HG02571 (cell line): ENCODE measurements at regions not wholly inside any gene's neighbourhood (a gene's known extent, or its start where the extent isn't known, plus 50 kb on each side); places are given as distances from the start of the nearest gene placed in this dataset.
"Not testable (repeated sequence)": the region's sequence is repeated elsewhere in the genome, so short reads cannot be mapped to it uniquely, and the experiment has no call there.

ENCODE experiments used
- ATAC-seq: cut with Tn5 transposase; IDR thresholded peaks from one replicate; pipeline ENCODE4 v1.9.1; 2021; ENCODE audit warnings: mild to moderate bottlenecking, moderate library complexity; ENCODE audit not compliant: unreplicated experiment

DNA sequence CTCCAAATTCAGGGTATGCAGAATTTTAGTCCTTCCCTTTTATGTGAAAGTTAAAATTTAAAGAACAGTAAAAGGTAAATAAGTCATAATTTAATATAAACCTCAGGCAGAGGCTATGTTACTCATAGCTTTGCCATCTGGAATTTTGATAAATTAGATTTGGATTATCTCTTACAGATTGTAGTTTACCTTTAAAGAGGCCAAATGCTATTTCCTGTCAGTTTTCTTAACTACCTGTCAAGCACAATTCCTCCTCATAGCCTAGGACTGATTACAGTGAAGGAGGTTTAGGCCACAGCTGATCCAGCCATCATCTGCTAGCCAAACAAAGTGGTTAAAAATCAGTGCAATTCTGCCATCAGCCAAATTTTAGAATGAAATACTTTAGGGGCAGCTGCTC is 128.1 kb downstream of the MFAP3L start:
- ATAC-seq = no peak

GRCh38 chr4:169894767-169895166 is 131.4 kb downstream of the MFAP3L start:
- not testable (repeated sequence) for ATAC-seq

- no peak for ATAC-seq
These were observed 128.1 kb upstream of the HPF1 start for GRCh38 chr4:169885893-169886292.

DNA sequence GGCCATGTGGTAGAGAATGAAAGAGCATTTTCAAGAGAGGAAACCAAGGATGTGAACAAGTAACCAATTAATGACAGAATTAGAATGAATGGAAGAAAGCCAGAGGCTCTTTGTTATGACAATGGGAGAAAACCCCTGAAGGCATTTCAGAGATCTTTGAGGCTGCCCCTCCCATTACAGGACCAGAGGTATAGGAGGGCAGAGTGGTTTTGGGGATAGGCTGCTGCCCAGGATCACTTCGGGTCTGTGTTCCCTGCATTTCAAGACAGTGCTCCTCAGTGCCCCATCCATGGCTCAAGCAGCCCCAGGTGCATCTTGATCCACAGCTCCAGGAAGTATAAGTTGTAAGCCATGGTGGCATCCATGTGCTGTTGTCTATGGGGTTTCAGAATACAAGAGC is 124.0 kb upstream of the HPF1 start:
- ATAC-seq = no peak

DNA sequence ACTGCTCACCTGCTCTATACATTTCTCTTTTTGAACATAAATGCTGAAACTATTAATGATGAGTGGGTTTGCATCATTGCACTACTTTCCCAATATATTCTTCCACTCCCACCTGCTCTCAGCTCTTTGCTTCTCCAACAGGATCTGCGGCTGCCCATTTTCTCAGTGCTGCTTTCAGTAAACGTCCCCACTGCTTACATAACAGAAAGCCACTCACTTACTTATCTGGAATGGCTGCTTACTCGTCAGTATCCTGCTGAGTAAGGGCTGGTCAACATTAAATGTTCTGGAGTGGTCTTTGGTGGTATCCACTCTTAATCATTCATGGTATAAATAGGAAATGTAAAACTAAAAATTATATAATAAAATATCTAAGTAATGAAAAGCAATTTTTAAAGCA is 112.8 kb upstream of the HPF1 start:
- ATAC-seq = no peak

GRCh38 chr4:169869490-169869889 is 111.7 kb upstream of the HPF1 start:
- no peak for ATAC-seq

DNA sequence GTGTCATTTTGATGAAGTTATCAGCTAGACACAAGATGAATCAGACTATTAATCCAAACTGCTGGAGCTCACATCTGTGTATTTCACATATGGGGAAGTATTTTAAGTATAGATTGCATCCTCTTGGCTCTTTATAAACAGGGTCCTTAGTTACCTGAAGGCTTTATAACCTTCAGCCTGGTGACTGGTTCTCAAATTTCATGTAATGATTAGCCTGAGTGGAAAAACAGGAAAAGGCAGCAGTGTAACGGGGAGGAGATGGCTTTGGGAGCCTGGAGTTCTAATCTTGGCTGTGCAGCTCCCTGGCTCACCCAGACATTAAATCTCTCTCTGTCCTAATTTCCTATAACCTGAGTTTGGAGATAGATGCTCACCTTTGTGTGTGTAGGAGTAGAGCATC is 103.8 kb upstream of the HPF1 start:
- no peak for ATAC-seq

- no peak for ATAC-seq
These were observed 101.8 kb upstream of the HPF1 start for GRCh38 chr4:169859366-169860216.

- ATAC-seq = no peak
These were observed 96.3 kb upstream of the HPF1 start for GRCh38 chr4:169854090-169854489.

DNA sequence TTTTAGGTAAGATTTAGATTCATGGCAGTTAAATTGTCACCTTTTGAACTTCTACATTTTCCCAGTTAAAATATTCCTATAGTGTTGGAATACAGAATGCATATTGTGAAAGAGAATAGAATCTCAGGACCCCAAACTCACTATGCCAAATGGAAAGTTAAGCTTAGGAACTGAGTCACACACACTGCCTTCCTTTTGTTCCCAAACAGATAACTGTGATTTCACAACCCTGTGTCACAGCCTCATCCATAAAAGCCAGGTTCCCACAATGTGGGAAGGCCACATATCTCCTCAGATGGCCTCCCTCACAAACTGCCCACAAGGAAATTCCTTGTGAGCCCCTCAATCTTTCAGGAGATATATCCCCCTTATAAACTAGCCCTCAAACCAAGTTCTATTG is 94.7 kb upstream of the HPF1 start:
- no peak for ATAC-seq

GRCh38 chr4:169851750-169852149 is 94.0 kb upstream of the HPF1 start:
- ATAC-seq = no peak

DNA sequence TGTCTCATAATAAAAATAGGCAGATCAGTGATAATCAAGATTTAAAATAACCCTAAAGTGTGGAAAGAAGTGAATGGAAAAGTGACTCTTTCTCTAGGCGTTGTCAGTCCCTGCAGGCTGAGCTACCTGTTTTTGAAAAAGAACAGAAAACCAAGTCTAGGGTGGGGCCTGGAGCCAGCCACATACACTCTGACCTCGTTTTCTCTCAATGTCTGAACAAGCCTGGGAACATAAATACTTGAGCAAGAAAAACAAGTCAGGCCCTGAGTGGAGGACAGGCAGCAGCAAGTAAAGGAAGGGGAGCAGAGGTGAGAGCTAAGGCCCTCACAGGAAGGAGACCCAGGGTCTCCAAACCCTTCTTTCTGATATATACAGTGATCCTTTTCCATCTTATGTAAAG is 91.7 kb upstream of the HPF1 start:
- no peak for ATAC-seq

GRCh38 chr4:169848018-169848417 is 90.3 kb upstream of the HPF1 start:
- ATAC-seq = no peak

DNA sequence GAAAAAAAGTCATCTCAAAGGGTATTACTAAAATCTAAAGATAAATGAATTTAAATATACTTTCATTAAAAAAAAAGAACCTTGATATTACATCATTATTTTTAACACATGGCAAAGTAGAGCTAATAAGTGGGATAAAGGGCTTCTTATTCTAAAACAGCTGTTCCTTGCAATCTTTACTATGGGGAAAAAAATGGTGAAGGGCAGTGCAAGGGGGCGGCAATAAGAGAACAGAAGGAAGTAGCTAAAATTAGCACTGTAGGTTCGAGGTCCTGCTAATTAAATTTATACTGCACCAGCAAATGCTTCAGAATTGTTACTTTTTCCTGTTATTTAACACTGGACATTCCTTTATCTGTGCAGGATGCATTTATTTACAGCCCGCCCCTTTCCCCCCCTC is 89.4 kb upstream of the HPF1 start:
- no peak for ATAC-seq

GRCh38 chr4:169846396-169846795 is 88.7 kb upstream of the HPF1 start:
- ATAC-seq = no peak

DNA sequence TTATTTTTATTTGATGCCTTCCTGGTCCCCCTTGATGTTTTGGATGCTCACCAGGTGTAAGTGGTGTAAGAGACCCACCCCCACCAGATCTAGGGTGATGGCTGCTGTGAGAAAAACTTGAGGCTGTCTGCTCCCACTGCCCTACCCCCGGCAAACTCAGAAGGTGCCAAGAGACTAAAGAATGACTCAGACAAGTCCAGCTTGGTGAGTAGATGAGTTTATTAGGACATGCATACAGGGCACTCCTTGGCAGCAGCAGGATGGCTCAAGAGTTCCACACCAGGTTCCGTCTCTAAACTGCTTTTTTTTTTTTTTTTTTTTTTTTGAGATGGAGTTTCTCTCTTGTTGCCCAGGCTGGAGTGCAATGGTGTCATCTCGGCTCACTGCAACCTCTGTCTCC is 84.0 kb upstream of the HPF1 start:
- no peak for ATAC-seq

DNA sequence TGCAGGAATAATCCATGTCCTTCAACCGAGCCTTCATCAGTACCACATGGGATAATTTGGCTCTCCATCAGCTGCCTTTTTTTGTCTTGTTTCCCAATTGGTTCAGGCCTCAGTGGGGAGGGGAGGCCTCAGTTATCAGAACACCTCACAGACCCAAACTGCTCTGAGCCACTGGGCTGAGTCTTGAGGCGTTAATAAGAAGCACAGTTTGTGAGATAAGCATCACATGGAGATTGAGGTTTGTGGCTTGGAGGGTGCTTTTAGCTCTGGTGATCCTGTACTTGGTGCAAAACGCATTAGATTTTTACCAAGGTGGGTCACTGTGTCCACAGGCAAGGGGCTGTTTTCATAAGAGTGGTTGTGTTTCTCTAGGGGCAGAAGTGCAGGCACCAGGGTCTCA is 82.8 kb upstream of the HPF1 start:
- ATAC-seq = no peak

DNA sequence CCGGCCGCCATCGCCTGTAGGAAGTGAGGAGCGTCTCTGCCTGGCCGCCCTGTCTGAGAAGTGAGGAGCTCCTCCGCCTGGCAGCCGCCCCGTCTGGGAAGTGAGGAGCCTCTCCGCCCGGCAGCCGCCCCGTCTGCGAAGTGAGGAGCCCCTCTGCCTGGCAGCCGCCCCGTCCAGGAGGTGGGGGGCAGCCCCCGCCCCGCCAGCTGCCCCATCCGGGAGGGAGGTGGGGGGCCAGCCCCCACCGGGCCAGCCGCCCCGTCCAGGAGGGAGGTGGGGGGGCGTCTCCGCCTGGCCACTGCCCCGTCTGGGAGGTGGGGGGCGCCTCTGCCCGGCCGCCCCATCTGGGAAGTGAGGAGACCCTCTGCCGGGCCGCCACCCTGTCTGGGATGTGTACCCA is 70.6 kb upstream of the HPF1 start:
- ATAC-seq = not testable (repeated sequence)

GRCh38 chr4:169826634-169827187 is 69.0 kb upstream of the HPF1 start:
- no peak for ATAC-seq

GRCh38 chr4:169823685-169824084 is 65.9 kb upstream of the HPF1 start:
- ATAC-seq = no peak

DNA sequence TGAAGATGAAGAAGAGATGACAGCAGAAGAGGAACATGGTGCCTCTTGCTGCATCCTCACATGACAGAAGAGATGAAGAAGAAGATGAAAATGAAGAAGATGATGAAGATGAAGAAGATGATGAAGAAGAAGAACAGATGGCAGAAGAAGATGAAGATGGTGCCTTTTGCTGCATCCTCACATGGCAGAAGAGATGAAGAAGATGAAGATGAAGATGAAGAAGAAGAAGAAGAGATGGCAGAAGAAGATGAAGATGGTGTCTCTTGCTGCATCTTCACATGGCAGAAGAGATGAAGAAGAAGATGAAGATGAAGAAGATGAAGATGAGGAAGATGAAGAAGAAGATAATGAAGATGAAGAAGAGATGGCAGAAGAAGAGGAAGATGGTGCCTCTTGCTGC is 63.7 kb upstream of the HPF1 start:
- no peak for ATAC-seq

- no peak for ATAC-seq
These were observed 60.4 kb upstream of the HPF1 start for GRCh38 chr4:169818063-169818679.
